ENCODE measurements at regions not wholly inside any gene's neighbourhood (a gene's known extent, or its start where the extent isn't known, plus 50 kb on each side); places are given as distances from the start of the nearest gene placed in this dataset.
A peak's percentile ranks its signal among the peaks of the same experiment; 100 is the strongest.

DNA sequence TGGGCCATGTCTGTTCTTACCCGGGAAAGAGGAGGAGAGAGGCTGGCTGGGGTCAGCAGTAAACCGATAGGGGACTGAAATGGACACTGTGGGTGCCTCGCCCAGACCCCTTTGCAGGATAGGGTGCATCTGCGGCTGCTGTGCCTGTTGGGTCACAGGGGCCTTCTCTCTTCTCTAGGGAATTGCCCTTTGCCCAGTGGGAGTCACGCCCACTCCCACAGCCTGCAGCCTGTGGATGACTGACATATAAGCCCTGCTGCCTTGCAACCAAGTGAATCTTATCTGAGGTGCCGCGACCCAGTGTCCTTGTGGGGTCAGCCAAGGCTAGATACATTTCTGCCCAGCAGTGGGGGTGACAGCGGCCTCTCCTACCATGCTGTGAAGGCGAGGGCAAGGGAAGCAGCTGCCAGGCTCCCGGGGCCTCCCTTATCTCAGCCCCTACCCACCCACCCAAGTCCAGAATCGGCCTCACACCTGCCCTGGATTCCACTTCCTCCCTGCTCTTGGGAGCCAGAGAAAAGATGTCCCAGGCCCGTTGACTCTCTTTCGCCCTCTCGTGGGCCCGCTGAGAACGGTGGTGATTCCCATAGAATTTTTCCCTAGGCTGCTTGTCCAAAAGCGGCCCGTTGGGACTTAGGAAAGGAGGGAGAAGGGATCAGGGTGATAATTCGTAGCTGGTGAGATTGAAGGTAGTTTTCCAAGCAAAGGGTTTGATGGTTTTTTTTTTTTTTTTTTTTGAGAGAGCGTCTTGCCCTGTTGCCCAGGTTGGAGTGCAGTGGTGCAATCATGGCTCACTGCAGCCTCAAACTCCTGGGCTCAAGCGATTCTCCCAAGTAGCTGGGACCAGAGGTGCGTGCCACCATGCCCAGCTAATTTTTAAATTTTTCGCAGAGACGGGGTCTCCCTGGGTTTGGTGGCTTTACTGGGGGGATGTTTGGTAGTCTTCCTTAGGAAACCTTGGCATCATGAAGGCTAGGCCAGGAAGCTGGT, 56.8 kb upstream of the SMOX start:
- Mint-ChIP-seq H3K9me3 (peaks cover 12% of the 10 kb centered on the region), H3K27ac (no peak overlapping the region), H3K4me1 (peaks cover 4% of the 10 kb centered on the region; the same call in 2 of the 3 replicates), H3K27me3 (ENCODE audit: insufficient read depth, low read depth, poor library complexity) (no peaks in the 10 kb centered on the region), H3K4me3 (no peak overlapping the region), H3K36me3 (ENCODE audit: low read depth) (no peaks in the 10 kb centered on the region; the same call in 2 of the 3 replicates)
- no peaks in the 10 kb centered on the region for H3K36me3 ChIP-seq (ENCODE audit: insufficient read depth)
- TF ChIP-seq NANOG (IDR thresholded peaks at IDR 0.05; ENCODE audit: borderline replicate concordance), result no peak
- TF ChIP-seq, protein P1, sequence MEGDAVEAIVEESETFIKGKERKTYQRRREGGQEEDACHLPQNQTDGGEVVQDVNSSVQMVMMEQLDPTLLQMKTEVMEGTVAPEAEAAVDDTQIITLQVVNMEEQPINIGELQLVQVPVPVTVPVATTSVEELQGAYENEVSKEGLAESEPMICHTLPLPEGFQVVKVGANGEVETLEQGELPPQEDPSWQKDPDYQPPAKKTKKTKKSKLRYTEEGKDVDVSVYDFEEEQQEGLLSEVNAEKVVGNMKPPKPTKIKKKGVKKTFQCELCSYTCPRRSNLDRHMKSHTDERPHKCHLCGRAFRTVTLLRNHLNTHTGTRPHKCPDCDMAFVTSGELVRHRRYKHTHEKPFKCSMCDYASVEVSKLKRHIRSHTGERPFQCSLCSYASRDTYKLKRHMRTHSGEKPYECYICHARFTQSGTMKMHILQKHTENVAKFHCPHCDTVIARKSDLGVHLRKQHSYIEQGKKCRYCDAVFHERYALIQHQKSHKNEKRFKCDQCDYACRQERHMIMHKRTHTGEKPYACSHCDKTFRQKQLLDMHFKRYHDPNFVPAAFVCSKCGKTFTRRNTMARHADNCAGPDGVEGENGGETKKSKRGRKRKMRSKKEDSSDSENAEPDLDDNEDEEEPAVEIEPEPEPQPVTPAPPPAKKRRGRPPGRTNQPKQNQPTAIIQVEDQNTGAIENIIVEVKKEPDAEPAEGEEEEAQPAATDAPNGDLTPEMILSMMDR (conservative IDR thresholded peaks at IDR 0.05; ENCODE audit: low read depth in 2 of 2), result peak; percentile 77 to 88
- no peaks in the 10 kb centered on the region for H3K4me1 ChIP-seq (ENCODE audit: insufficient read depth)
- H3K9me2 ChIP-seq (ENCODE audit: insufficient read depth), result 0 out of 2 replicates have a peak, but pooled peaks cover 4% of the 10 kb centered on the region
- H3K27ac ChIP-seq (ENCODE audit: low read depth), result no peak overlapping the region
- H3K79me2 ChIP-seq (replicated peaks; ENCODE audit: insufficient read depth), result no peaks in the 10 kb centered on the region
- DNase-seq (ENCODE audit: low spot score) (peak; percentile 90), ATAC-seq (peak; percentile 91)
- peak overlapping the region; percentile 63 for H2AFZ ChIP-seq
- no peaks in the 10 kb centered on the region for H4K20me1 ChIP-seq (replicated peaks; ENCODE audit: insufficient read depth)
- no peak overlapping the region for H3K4me2 ChIP-seq
- H3K4me3 ChIP-seq, result no peak overlapping the region
- no peaks in the 10 kb centered on the region for H3F3A ChIP-seq (replicated peaks; ENCODE audit: low read depth)
- H3K27me3 ChIP-seq (ENCODE audit: insufficient read depth), result 0 out of 2 replicates have a peak, but pooled peaks cover under 1% of the 10 kb centered on the region

DNA sequence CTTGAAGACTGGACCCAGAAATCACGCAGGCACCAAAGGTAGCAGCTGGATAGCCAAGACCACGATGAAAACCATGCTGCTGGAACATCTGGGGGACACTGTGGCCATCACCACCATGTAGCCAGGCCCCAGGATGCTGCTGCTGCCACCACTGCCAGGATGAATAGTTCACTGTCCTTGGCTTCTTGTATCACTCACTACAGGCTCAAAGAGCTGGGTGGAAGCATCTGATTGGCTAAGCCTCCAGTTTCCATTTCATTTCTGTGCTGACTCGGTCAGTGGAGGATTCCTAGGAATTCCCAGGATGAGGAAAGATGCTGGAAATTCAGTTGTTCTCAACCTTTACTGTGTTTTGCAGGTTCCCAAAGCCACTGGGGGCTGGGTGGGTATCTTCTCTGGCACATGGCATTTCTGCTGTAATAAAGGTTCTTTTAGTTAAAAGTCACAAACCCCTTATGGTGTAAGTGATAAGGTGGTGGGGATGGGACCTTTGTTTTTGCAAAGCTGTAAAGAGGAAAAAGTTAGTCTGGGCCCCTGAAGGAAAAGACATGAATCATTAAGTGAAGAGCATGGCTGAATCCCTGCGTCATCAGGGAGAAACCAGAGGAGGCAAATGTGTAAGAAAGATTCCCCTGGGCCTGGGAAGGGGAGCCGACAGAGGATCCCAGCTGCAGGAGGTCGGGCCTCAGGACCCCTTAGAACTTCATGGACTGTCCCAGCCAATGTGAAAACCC, 57.7 kb upstream of the SMOX start:
- Histone ChIP-seq H3K4me1 (ENCODE audit: insufficient read depth) (no peaks in the 10 kb centered on the region), H3K36me3 (ENCODE audit: insufficient read depth) (no peaks in the 10 kb centered on the region), H4K20me1 (replicated peaks; ENCODE audit: insufficient read depth) (no peaks in the 10 kb centered on the region), H2AFZ (peak overlapping the region; percentile 63), H3K9me2 (ENCODE audit: insufficient read depth) (0 out of 2 replicates have a peak, but pooled peaks cover 4% of the 10 kb centered on the region), H3K4me3 (no peak overlapping the region), H3K4me2 (no peak overlapping the region), H3F3A (replicated peaks; ENCODE audit: low read depth) (no peaks in the 10 kb centered on the region), H3K27me3 (ENCODE audit: insufficient read depth) (peaks cover 8% of the 10 kb centered on the region; the same call in 1 of the 2 replicates), H3K79me2 (replicated peaks; ENCODE audit: insufficient read depth) (no peaks in the 10 kb centered on the region), H3K27ac (ENCODE audit: low read depth) (no peak overlapping the region)
- peaks cover 4% of the 10 kb centered on the region; the same call in 2 of the 3 replicates for H3K4me1 Mint-ChIP-seq
- no peak for DNase-seq (ENCODE audit: low spot score)
- peaks cover 2% of the 10 kb centered on the region for H3K27me3 Mint-ChIP-seq (ENCODE audit: insufficient read depth, low read depth, poor library complexity)
- H3K9me3 Mint-ChIP-seq, result peaks cover 11% of the 10 kb centered on the region
- H3K36me3 Mint-ChIP-seq (ENCODE audit: low read depth), result no peaks in the 10 kb centered on the region; the same call in 2 of the 3 replicates
- no peak overlapping the region for H3K27ac Mint-ChIP-seq
- no peak overlapping the region for H3K4me3 Mint-ChIP-seq
- no peak for ATAC-seq
- TF ChIP-seq EZH2 (IDR thresholded peaks at IDR 0.05; ENCODE audit: low read depth, unreplicated experiment) (no peak), JUNB (IDR thresholded peaks at IDR 0.05; ENCODE audit: unreplicated experiment) (no peak), ZNF331 (CRISPR knock-in tag; IDR thresholded peaks at IDR 0.05; ENCODE audit: low read depth) (no peak), ZNF114 (CRISPR knock-in tag; IDR thresholded peaks at IDR 0.05) (no peak), POLR2AphosphoS5 (IDR thresholded peaks at IDR 0.05; ENCODE audit: low read depth) (no peak), STAT1 (IDR thresholded peaks at IDR 0.05; ENCODE audit: unreplicated experiment) (no peak)
- TF ChIP-seq, protein P2, sequence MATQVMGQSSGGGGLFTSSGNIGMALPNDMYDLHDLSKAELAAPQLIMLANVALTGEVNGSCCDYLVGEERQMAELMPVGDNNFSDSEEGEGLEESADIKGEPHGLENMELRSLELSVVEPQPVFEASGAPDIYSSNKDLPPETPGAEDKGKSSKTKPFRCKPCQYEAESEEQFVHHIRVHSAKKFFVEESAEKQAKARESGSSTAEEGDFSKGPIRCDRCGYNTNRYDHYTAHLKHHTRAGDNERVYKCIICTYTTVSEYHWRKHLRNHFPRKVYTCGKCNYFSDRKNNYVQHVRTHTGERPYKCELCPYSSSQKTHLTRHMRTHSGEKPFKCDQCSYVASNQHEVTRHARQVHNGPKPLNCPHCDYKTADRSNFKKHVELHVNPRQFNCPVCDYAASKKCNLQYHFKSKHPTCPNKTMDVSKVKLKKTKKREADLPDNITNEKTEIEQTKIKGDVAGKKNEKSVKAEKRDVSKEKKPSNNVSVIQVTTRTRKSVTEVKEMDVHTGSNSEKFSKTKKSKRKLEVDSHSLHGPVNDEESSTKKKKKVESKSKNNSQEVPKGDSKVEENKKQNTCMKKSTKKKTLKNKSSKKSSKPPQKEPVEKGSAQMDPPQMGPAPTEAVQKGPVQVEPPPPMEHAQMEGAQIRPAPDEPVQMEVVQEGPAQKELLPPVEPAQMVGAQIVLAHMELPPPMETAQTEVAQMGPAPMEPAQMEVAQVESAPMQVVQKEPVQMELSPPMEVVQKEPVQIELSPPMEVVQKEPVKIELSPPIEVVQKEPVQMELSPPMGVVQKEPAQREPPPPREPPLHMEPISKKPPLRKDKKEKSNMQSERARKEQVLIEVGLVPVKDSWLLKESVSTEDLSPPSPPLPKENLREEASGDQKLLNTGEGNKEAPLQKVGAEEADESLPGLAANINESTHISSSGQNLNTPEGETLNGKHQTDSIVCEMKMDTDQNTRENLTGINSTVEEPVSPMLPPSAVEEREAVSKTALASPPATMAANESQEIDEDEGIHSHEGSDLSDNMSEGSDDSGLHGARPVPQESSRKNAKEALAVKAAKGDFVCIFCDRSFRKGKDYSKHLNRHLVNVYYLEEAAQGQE (IDR thresholded peaks at IDR 0.05; ENCODE audit: unreplicated experiment), result no peak
- TF ChIP-seq, protein P1 (conservative IDR thresholded peaks at IDR 0.05; ENCODE audit: low read depth in 2 of 2), result no peak
- TF ChIP-seq, protein P3, sequence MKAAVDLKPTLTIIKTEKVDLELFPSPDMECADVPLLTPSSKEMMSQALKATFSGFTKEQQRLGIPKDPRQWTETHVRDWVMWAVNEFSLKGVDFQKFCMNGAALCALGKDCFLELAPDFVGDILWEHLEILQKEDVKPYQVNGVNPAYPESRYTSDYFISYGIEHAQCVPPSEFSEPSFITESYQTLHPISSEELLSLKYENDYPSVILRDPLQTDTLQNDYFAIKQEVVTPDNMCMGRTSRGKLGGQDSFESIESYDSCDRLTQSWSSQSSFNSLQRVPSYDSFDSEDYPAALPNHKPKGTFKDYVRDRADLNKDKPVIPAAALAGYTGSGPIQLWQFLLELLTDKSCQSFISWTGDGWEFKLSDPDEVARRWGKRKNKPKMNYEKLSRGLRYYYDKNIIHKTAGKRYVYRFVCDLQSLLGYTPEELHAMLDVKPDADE (IDR thresholded peaks at IDR 0.05), result no peak

Measured in GM23338 (cell line).